Kidney (tissue), 13 donors: ENCODE measurements at regions not wholly inside any gene's neighbourhood (a gene's known extent, or its start where the extent isn't known, plus 50 kb on each side); places are given as distances from the start of the nearest gene placed in this dataset.

Experiments used
- DNase-seq, 5 donors: peaks; one replicate each; pipeline ENCODE4 v3.0.0-alpha.2; 2013 to 2020
- FAIRE-seq: peaks from 2 replicates; lab custom pipeline; 2012; peaks lifted over from hg19 to GRCh38; lab: Jason Lieb, UNC
- H3K27ac ChIP-seq, 2 donors: one replicate each; pipeline ENCODE4 v1.7.0; 2013; ENCODE audit warnings: low read depth in 2 of 2, low read length in 2 of 2, inconsistent platforms in 1 of 2
- H3K27me3 ChIP-seq: one replicate; pipeline ENCODE4 v1.7.1; 2013; ENCODE audit warnings: low read length, inconsistent platforms; ENCODE audit not compliant: control insufficient read depth, insufficient read depth
- H3K36me3 ChIP-seq, 3 donors: one replicate each; pipeline versions ENCODE4 v1.7.0 to v1.7.1; 2013; ENCODE audit warnings: low read length in 3 of 3, control low read depth in 1 of 3, inconsistent platforms in 1 of 3; ENCODE audit not compliant: insufficient read depth in 3 of 3, control insufficient read depth in 2 of 3
- H3K4me1 ChIP-seq, 3 donors: one replicate each; pipeline versions ENCODE4 v1.7.0 to v1.7.1; 2013; ENCODE audit warnings: low read length in 3 of 3, inconsistent platforms in 1 of 3, low read depth in 1 of 3; ENCODE audit not compliant: control insufficient read depth in 2 of 3, insufficient read depth in 2 of 3
- H3K4me3 ChIP-seq, 3 donors: one replicate each; pipeline versions ENCODE4 v1.7.0 to v1.8.1; 2013; ENCODE audit warnings: low read length in 3 of 3, control low read depth in 1 of 3, inconsistent platforms in 1 of 3
- H3K9ac ChIP-seq, 3 donors: one replicate each; pipeline versions ENCODE4 v1.7.0 to v1.7.1; 2013; ENCODE audit warnings: low read length in 3 of 3, control low read depth in 1 of 3, inconsistent platforms in 1 of 3
- H3K9me3 ChIP-seq, 3 donors: one replicate each; pipeline versions ENCODE4 v1.7.0 to v1.7.1; 2013; ENCODE audit warnings: low read length in 3 of 3, control low read depth in 1 of 3, inconsistent platforms in 1 of 3; ENCODE audit not compliant: control insufficient read depth in 2 of 3, insufficient read depth in 1 of 3
- CTCF ChIP-seq: IDR thresholded peaks from 3 replicates; pipeline ENCODE4 v1.5.1; 2012; ENCODE audit warnings: mild to moderate bottlenecking, moderate library complexity, borderline replicate concordance; ENCODE audit not compliant: insufficient read depth; ENCODE audit errors: extremely low read depth
- intact Hi-C: fragments of 100-400 bp; cut with DNase I; formaldehyde crosslinking; loops from one replicate; pipeline ENCODE4 v1.11.1; 2022
- donor health status: control.
- donor health status: control.
- donor health status: control.
- donor health status: control.
- donor health status: control.
- donor health status: DM: yes; HTN: yes; CAD: no.
- donor health status: Normal renal cell carcinoma (clear cell type).

GRCh38 chr2:20930928-20931327 is 108.0 kb upstream of the LDAH start:
- no peaks in the 10 kb centered on the region for H3K4me1 ChIP-seq
- no peaks in the 10 kb centered on the region for H3K27me3 ChIP-seq
- no peak overlapping the region for H3K9ac ChIP-seq
- peaks cover 0 to 6% (median 0%) of the 10 kb centered on the region in 3 donors for H3K9me3 ChIP-seq
- DNase-seq (no peak), FAIRE-seq (no peak)
- intact Hi-C loops: no loop called here
- no peaks in the 10 kb centered on the region for H3K36me3 ChIP-seq
- no peak overlapping the region for H3K4me3 ChIP-seq
- no peak overlapping the region for H3K27ac ChIP-seq
- no peak for TF ChIP-seq CTCF

GRCh38 chr2:20929721-20930120 is 106.8 kb upstream of the LDAH start:
- TF ChIP-seq CTCF: no peak
- Histone ChIP-seq H3K27ac (no peak overlapping the region), H3K9me3 (peaks cover 0 to 8% (median 0%) of the 10 kb centered on the region in 3 donors), H3K27me3 (no peaks in the 10 kb centered on the region), H3K36me3 (no peaks in the 10 kb centered on the region), H3K4me1 (no peaks in the 10 kb centered on the region), H3K4me3 (no peak overlapping the region), H3K9ac (no peak overlapping the region)
- intact Hi-C loops: no loop called here
- no peak for FAIRE-seq
- DNase-seq: no peak

- DNase-seq (no peak), FAIRE-seq (no peak)
- Histone ChIP-seq H3K4me1 (no peaks in the 10 kb centered on the region), H3K27me3 (no peaks in the 10 kb centered on the region), H3K4me3 (no peak overlapping the region), H3K27ac (no peak overlapping the region), H3K9me3 (peaks cover 0 to 8% (median 0%) of the 10 kb centered on the region in 3 donors), H3K9ac (no peak overlapping the region), H3K36me3 (no peaks in the 10 kb centered on the region)
- intact Hi-C loops: no loop called here
- no peak for TF ChIP-seq CTCF
These were observed 105.7 kb upstream of the LDAH start for GRCh38 chr2:20928617-20929016.

- FAIRE-seq (no peak), DNase-seq (peak in 4 of 5 donors; percentile 48 to 63 (median 63))
- no peaks in the 10 kb centered on the region for H3K36me3 ChIP-seq
- H3K9ac ChIP-seq: no peak overlapping the region
- peaks cover 0 to 8% (median 0%) of the 10 kb centered on the region in 3 donors for H3K9me3 ChIP-seq
- H3K27ac ChIP-seq: no peak overlapping the region
- H3K27me3 ChIP-seq: no peaks in the 10 kb centered on the region
- H3K4me1 ChIP-seq: no peaks in the 10 kb centered on the region
- intact Hi-C loops: no loop called here
- TF ChIP-seq CTCF: no peak
- no peak overlapping the region for H3K4me3 ChIP-seq
These were observed 102.5 kb upstream of the LDAH start for GRCh38 chr2:20925265-20925889.
